HUDEP-2 (cell line): ENCODE measurements at regions not wholly inside any gene's neighbourhood (a gene's known extent, or its start where the extent isn't known, plus 50 kb on each side); places are given as distances from the start of the nearest gene placed in this dataset.

Experiments
- DNase-seq, 76 experiments: peaks; one replicate each; lab custom pipeline; 2025; ENCODE audit not compliant: unreplicated experiment in 76 of 76; lab: John Stamatoyannopoulos, UW

DNA sequence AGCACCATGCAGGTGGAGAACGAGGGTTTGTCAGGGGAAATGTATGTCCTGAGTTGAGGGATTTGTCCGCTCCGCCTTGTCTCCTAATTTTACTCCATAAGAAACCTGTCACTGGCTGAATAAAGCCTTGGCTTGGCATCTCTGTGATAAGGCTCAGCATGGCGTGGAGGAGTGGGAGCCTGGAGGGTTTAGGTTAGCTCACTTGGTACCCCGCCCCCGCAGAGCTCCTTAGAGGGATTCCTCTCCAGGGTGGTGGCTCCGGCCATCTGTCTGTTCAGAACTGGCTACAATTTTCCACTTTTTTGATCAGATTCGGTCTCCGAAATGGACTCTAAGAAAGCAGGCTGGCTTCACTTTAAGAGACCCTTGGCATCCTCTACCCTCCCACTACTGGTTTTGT is 192.2 kb upstream of the SYNDIG1 start:
- DNase-seq = no peak

DNA sequence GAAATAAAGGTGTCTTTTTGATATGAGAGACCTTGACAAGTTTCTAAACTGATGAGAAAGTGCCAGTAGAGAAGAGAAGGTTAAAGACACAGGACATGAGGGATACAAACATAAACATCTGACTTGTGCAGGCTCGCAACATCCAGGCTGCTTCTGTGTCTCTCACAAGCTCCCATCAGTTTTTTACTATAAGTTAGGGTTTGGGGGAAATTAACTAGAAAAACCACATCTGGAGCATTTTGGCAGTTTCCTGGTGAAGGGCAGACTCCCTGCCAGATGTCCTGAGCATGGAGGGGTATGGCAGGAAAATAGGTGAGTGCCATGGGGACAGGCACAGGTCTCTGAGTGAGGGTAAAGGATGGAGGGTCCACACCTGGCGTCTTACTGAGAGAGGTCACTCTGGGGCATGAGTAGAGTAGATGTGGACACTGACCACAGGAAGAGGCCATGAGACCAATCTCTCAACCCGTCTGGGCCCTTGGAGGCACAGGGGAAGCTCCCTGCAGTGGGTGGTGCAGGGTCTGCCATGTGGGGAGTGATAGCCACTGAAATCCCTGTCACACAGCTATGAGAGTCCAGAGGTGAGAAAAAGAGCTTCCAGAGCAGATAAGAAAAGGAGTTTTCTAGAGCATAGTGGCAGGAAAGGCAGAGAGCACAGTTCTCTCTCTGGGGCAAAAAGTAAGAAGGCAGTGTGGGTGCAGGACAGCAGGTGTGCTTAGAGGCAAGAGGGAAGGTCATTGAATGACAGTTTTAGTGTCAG is 193.3 kb upstream of the SYNDIG1 start:
- no peak for DNase-seq

DNA sequence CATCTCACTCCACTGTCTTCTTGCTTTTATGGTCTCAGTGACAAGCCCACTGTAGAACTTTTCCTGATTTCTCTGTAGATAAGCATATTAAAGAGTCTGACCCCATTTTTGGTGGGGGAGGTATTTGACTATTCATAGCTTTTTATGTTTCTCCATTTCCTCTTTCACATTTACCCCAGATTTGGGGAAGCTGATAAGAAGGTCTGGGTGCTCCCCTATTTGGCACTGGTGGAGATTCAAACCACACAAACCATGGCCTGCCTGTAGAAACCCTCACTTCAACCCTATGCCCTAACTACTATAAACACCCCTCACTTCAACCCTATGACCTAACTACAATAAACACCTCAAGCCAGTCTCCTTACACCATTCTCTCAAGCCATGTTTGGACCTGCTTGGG is 196.2 kb upstream of the SYNDIG1 start:
- no peak for DNase-seq

DNA sequence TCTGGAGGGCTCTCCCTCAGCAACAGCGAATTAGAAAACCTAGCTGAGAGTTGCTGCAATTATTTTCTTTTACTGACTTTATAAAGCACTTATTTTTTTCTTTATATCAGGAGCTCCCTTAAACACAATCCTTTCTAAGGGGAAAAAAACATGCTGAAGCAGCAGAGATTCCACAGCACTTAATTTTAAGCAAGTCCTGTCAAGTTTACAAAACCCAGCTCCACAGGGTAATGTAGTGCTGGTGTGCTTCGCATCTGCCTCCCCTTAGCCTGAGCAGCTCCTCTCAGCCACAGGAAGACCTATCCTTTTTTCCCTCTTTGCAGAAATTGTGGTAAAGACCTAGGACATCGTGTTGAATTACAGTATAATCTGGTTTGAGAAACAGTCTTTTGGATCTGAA is 208.1 kb upstream of the SYNDIG1 start:
- no peak for DNase-seq

DNA sequence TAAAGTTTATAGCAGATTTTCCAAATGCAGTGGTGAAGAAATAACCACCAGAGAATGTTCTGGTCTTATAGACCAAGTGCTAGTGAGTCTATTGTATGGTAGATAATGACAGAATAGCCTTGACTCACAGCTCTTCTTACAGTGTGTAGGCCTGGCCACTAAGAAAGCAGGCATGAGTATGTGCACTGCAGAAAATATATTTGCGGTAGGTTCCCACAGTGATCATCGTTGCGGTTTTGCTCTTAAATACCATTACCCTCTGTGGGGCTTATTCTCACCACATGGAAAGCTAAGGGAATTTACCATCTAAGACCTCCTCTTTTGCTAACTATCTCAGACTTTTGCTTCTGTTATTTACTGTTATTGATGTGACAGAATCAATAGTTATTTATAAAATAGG is 212.3 kb upstream of the SYNDIG1 start:
- no peak for DNase-seq

DNA sequence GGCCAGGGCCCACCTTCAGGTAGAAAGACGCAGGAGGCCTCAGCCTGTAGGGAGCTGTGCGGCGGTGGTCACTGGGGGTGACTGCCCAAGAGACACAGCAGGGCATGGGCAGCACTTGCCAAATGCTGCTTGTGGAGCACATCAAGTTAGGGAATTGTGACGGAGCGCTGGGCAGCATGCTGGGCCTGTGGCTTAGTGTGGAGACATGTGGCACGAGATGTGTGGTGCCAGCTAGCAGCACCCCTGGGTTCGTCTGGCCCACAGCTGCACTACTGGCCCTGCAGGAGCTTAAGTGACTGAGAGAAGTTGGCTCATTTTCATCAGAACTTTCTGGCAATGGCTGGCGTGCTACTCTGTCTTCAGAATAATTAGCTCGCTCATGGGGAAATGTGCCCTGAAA is 213.1 kb upstream of the SYNDIG1 start:
- no peak for DNase-seq

DNA sequence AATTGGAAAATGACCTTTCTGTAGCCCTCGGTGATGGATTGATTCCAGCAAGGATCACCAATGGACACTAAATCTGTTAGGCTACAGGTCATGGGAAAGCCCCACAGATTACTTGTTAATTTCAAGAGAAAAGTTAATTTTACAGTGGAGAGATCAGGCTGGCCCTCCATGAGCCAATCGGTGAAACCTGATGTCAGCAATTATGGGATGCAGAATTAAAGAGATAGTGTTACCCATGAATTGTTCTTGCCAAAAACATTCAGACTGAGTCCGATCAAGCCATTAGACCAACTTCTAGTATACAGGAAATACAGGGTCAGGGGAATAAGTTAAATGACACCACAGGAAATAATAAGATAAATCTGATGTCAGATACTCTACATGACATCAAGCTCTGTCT is 214.9 kb upstream of the SYNDIG1 start:
- no peak for DNase-seq

DNA sequence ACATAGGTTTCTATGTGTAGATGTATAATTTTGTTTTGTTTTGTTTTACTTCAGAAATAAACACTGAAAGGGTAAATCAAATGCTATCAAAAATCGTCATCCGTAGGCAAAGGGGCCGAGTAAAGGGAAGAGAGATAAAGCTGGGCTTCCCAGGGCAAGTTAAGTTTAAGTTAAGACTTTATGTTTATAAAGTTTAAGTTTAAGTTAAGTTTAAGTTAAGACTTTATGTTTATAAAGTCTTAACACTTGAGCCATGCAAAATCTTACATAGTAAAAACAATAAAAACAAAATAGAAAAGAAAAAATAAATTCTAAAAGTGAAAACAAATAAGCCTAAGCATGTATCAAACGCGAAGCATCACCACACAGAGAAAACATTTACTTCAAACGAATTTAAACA is 216.1 kb upstream of the SYNDIG1 start:
- no peak for DNase-seq

DNA sequence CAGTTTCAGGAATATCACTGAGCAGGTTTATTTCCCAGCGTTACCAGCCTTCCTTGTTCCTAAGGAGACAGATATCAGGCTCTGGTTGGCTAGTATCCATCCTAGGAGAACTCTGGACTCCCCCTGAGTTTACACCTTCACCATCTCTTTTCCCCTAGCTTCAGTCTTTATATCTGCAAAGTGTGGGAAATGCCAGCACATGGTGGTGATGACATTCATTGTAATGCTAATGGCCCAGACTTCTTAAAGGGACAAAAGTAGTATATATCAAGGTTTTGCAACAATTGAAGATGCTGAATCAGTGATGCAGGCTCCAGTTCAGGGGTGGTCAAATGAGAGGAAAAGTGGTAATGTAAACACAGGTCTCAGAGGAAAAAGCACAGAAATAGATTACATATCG is 224.3 kb upstream of the SYNDIG1 start:
- DNase-seq = no peak

DNA sequence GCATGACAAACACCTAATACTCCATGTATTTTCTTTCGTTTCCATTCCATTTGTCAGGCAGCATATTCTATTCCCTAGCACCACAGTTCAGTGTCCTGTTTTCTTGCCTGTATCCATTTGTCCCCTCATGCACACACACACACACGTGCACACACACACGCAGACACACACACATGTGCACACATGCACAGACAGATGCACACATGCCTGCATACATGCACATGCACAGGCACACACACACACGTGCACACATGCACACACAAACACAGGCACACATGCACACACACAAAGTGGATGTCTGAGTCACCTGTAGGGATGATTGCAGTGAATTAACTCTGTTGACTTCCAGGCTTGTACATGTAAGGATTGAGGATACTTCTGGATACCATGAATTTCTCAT is 226.7 kb upstream of the SYNDIG1 start:
- no peak for DNase-seq

DNA sequence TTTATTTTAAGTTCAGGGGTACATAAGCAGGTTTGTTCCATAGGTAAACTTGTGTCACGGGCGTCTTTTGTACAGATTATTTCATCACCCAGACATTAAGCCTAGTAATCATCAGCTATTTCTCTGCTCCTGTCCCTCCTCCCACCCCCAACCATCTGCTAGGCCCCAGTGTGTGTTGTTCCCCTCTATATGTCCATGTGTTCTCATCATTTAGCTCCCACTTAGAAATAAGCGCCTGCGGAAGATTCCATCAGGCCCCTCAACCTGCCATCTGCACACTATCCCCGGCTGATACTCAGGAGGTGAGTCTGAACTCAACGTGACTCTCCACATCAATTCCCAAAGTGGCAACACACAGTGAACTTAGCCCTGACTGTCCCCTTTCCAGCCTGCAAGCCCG is 228.0 kb upstream of the SYNDIG1 start:
- DNase-seq = no peak

DNA sequence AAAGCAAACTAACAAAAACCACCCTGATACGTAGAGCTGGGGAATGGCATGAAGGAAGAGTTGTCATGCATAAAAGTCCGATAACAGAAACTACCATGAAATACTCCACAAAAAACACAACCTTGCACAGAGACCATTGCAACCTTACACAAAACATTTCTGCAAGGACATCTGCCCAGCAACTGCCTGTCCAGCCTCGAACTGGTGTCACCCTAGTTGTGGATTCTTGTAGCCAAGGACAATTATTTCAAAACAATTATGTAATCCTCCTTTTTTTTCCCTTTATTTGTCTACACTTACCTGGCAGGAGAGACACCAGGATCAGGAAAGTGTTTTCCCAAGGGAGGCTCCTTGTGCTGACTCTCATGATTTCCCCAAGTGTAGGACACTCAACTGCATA is 232.5 kb upstream of the SYNDIG1 start:
- no peak for DNase-seq

DNA sequence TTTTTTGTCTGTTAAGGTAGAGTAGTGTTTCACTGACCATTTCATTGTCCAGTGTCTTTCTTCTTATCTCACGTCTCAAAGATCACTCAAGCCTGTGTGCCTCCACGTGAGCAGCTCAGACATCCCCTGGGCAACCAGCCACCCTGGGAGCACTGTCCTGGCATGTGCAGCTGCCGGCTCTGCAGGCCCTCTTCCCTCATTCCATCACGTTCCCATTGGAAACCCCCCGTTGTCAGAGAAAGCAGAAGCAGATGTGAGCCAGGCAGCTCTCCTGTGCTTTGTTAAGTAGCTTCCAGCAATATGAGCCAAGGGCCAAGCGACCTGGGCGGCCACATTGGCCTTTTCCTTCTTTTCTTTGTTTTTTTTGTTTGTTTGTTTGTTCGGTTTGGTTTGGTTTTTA is 233.2 kb upstream of the SYNDIG1 start:
- DNase-seq = no peak

DNA sequence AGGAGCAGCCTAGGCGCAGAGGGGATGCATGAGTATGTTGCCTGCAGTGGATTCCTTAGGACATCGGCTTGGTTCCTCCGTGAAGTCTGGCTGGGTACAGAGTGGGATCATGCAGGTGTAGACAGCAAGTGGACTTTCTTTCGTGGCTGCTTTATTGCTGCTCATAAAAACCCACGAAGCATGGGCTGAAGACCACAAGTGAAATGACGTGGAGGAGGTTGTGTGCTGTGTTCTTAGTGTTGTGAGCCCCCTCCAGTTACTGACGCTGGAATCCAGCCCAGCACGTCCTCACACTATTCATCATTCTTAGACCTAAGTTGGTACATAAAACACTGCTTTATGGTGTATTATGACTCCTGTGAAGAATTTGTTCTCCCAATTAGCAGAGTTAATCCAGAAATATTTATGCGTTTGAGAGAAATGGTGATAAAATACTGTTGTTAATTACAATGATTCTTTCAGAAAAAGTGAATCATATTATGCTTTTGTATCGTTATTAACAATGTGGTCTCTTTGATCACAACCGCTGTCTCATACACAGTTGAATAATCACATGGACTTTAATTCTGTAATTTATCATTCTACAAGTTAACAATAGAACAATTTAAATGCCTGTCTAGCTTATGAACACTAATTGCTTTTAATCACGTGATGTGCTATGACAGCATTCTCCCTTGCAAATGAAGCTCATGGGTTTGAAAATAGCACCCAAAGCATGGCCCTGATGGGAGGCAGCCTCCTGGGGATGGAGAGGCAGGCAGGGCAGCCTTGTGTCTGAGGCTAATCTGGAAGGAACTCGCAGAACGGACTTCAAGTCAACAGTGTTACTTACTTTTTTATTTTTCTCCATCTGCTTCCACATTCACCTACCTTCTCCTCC is 233.9 kb upstream of the SYNDIG1 start:
- DNase-seq = no peak

DNA sequence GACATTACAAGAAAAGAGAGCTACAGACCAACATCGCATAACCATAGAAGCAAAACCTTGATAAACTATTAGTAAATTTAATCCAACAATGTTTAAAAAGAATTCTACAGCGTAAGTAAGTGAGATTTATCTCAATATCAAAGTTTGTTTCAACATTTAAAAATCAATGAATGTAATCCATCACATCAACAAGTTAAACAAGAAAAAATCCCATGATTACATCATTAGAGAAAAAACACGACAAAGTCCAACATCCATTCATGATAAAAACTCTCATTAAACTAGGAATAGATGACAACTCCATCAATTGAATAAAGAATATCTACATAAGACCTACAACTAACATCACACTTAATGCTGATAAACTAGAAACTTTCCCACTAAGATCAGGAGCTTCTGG is 239.0 kb upstream of the GGTLC1 start:
- no peak for DNase-seq

DNA sequence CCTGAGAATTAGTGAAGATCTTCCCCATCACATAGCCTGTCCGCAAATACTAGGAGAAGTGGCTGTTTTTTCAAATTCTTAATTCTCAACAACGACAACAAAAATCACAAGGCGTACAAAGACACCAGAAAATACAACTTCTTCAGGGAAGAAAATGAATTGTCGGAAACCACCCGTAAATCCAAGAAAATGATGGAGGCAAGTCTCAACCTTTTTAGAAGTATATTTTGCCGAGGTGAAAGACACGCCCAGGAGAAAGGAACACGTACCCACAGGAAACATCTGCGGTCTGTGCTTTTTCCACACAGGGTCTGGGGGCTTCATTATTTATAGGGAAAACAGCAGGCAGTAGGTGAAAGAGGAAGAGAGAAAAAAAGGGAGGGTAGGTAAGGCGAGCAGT is 223.9 kb upstream of the GGTLC1 start:
- DNase-seq = no peak

DNA sequence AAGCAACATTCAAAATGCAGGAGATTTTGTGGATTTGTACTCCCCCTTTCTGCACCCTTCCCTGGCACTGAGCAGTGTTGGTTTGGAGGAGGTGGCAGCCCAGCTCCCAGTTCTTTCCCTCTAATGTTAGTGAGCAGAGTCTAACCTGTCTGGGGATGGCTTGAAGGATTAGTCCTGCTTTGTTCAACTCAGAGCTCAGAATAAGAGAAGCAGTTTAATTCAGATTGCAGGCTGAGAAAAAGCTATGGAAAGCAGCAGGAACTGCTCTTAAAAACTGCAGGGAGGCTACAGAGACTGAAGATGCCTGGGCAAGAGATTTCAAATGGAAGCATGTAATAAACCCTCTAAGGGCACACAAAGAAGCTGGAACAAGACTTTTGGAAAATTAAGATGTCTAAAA is 223.4 kb upstream of the GGTLC1 start:
- no peak for DNase-seq

DNA sequence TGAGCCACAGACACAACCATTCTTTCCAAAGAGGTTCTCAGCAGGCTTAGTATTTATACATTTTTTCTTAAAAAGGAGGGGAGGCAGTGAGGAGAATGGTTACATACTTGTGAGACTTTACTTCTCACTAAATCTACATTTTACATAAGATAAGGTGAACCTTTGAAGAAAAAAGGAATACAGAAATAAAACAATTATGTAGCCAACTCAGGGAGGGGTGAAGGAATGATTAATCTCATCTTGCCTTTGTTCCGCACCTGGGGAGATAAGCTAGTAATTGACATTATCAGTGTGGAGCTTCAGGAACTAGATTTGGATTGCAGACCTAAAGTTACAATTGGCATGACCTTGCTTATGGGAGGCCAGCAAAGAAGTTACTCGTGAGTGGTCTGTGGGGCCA is 221.8 kb upstream of the GGTLC1 start:
- DNase-seq = no peak

DNA sequence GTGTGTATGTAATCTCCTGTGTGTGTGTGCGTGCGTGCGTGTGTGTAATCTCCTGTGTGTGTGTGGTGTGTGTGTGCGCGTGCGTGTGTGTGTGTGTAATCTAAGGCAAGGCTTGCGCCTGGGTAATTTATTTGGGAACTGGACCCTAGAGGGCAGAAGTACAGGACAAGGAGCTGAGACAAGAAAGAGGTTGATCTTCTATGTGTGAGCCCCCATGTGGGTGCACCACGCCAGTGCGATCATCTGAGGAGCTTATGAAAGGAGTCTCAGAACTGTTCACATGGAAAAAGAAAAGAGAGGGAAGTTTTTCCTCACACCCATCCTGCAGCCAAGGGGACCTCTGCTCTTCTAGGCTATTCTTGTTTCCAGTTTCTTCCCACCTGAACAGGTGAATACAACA is 220.1 kb upstream of the GGTLC1 start:
- peak in 1 of 76 experiments; percentile 0 for DNase-seq

DNA sequence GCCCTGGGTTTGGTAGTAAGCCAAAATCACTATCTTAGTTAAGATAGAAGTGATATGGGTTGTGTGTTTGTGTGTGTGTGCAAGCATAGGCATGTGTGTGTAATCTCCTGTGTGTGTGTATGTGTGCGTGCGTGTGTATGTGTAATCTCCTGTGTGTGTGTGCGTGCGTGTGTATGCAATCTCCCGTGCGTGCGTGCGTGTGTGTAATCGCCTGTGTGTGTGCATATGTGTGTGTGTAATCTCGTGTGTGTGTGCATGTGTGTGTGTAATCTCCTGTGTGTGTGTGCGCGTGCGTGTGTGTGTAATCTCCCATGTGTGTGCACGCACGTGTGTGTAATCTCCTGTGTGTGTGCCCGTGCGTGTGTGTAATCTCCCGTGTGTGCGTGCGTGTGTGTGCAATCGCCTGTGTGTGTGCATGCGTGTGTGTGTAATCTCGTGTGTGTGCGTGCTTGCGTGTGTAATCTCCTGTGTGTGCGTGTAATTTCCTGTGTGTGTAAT is 219.3 kb upstream of the GGTLC1 start:
- DNase-seq = no peak

DNA sequence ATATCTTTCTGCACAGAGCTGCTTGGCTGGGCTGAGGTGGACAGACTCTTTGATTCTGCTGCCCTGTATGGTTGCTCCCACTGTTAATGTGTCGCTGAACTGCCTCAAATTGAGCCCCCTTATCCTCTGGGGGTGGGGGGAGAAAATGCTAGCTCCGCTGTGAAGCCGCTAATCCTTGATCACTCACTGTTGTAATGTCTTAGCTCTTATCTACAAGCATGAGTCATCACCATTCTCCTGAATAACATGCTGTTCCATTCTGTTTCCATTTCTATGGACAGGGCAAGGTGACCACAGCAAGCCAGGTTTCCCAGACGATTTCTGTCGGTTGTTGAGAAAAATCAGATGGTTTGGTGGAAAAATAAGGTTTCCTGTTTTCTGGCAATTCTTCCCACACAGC is 218.4 kb upstream of the GGTLC1 start:
- no peak for DNase-seq
